CD4-positive, alpha-beta T cell (primary cell): ENCODE measurements at regions not wholly inside any gene's neighbourhood (a gene's known extent, or its start where the extent isn't known, plus 50 kb on each side); places are given as distances from the start of the nearest gene placed in this dataset.
A peak's percentile ranks its signal among the peaks of the same experiment; 100 is the strongest.

ENCODE experiments used
- ATAC-seq: fragments of 200-7000 bp; cut with Tn5 transposase; one replicate; pipeline ENCODE4 v1.10.0; 2022; ENCODE audit warnings: mild to moderate bottlenecking; ENCODE audit not compliant: poor library complexity
- CTCF ChIA-PET: fragments of 350-600 bp; sonication (Branson Sonifier 250); formaldehyde crosslinking; loops from one replicate; lab custom pipeline; 2021; ENCODE audit warnings: antibody characterized with exemption, inconsistent platforms; lab: Charles Lee
- POLR2A ChIA-PET: fragments of 350-600 bp; sonication (Branson Sonifier 250); formaldehyde crosslinking; loops from one replicate; lab custom pipeline; 2021; ENCODE audit warnings: antibody characterized with exemption, inconsistent platforms; lab: Charles Lee
- DNase-seq, 14 experiments: peaks; one replicate each; pipeline ENCODE4 v3.0.0-alpha.2; 2013 to 2020; ENCODE audit warnings: mixed read lengths in 2 of 14
- H3K27ac ChIP-seq, 2 donors: one replicate each; pipeline versions ENCODE4 v1.5.1 to v1.7.0; 2013; ENCODE audit warnings: low read length in 2 of 2, low read depth in 1 of 2, mild to moderate bottlenecking in 1 of 2
- H3K27me3 ChIP-seq, 2 experiments: 1 replicate in 1 of 2; 2 replicates in 1 of 2; pipeline versions ENCODE4 v1.6.1 to v1.7.0; 2013; ENCODE audit warnings: low read length in 2 of 2, control low read depth in 1 of 2, mild to moderate bottlenecking in 1 of 2, moderate library complexity in 1 of 2; ENCODE audit not compliant: insufficient read depth in 2 of 2, control insufficient read depth in 1 of 2
- H3K36me3 ChIP-seq: one replicate; pipeline ENCODE4 v1.6.1; 2013; ENCODE audit warnings: low read length, control low read depth; ENCODE audit not compliant: insufficient read depth
- H3K4me1 ChIP-seq: one replicate; pipeline ENCODE4 v1.6.1; 2013; ENCODE audit warnings: low read length, control low read depth; ENCODE audit not compliant: insufficient read depth
- H3K4me3 ChIP-seq: one replicate; pipeline ENCODE4 v1.5.1; 2013; ENCODE audit warnings: mild to moderate bottlenecking, low read length, moderate library complexity
- H3K9me3 ChIP-seq, 2 experiments: 1 replicate in 1 of 2; 2 replicates in 1 of 2; pipeline versions ENCODE4 v1.6.1 to v1.7.0; 2013; ENCODE audit warnings: low read length in 2 of 2, mild to moderate bottlenecking in 2 of 2, control low read depth in 1 of 2, moderate library complexity in 1 of 2; ENCODE audit not compliant: control insufficient read depth in 1 of 2, insufficient read depth in 1 of 2
- H3K27ac Mint-ChIP-seq: one replicate; pipeline ENCODE4 v1.8.0; 2020; ENCODE audit warnings: mixed read lengths
- H3K27me3 Mint-ChIP-seq: one replicate; pipeline ENCODE4 v1.8.0; 2021; ENCODE audit warnings: mixed read lengths
- H3K36me3 Mint-ChIP-seq: one replicate; pipeline ENCODE4 v1.8.0; 2021; ENCODE audit warnings: low read depth, mixed read lengths
- H3K4me1 Mint-ChIP-seq: one replicate; pipeline ENCODE4 v1.8.0; 2021; ENCODE audit warnings: low read depth, mixed read lengths
- H3K4me3 Mint-ChIP-seq: one replicate; pipeline ENCODE4 v1.8.0; 2020; ENCODE audit warnings: mild to moderate bottlenecking, mixed read lengths
- H3K9me3 Mint-ChIP-seq: one replicate; pipeline ENCODE4 v1.8.0; 2020; ENCODE audit warnings: mixed read lengths
- intact Hi-C, 2 experiments: fragments of 100-400 bp; cut with DNase I in 1 of 2; cut with micrococcal nuclease in 1 of 2; formaldehyde crosslinking; loops; one replicate each; pipeline versions ENCODE4 v1.15.1 to v1.9.0; 2023 to 2025; cut with DNase I, micrococcal nuclease
- TF ChIP-seq, protein P1 (sequence below): fragments of 200-600 bp; IDR thresholded peaks from one replicate; pipeline ENCODE4 v1.8.0; 2022; ENCODE audit warnings: antibody characterized with exemption, mild to moderate bottlenecking

DNA sequence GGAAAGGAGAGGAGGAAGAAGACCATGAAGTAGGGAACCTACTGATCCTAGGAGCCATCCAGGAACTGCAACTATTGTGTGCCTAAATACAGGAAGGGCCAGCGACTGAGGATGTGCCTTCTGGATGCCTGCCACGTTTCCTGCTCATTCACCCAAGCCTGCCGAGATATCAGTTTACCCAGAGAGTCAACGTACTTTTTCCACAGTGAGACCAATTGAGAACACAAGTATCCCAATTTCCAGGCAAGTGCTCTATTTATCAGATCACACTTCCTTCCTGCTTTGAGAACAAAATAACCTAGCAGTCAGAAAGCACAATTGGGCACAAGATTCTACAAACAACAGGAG is 122.4 kb downstream of the AKAP11 start:
- POLR2A ChIA-PET = interaction anchor here (0.9 to 2.4 kb wide), 2 partner anchors 115 to 121 kb away, joined by 5 to 12 read pairs; partner anchors contain the start of gene AKAP11
- ATAC-seq (no peak), DNase-seq (no peak)
- Mint-ChIP-seq H3K4me3 (peak overlapping the region; percentile 81), H3K27ac (peak overlapping the region; percentile 83), H3K27me3 (no peaks in the 10 kb centered on the region), H3K9me3 (no peaks in the 10 kb centered on the region), H3K36me3 (no peaks in the 10 kb centered on the region), H3K4me1 (peaks cover 66% of the 10 kb centered on the region)
- peak overlapping the region; percentile 48 to 60 for H3K27ac ChIP-seq
- peaks cover 54% of the 10 kb centered on the region for H3K4me1 ChIP-seq
- TF ChIP-seq, protein P1, sequence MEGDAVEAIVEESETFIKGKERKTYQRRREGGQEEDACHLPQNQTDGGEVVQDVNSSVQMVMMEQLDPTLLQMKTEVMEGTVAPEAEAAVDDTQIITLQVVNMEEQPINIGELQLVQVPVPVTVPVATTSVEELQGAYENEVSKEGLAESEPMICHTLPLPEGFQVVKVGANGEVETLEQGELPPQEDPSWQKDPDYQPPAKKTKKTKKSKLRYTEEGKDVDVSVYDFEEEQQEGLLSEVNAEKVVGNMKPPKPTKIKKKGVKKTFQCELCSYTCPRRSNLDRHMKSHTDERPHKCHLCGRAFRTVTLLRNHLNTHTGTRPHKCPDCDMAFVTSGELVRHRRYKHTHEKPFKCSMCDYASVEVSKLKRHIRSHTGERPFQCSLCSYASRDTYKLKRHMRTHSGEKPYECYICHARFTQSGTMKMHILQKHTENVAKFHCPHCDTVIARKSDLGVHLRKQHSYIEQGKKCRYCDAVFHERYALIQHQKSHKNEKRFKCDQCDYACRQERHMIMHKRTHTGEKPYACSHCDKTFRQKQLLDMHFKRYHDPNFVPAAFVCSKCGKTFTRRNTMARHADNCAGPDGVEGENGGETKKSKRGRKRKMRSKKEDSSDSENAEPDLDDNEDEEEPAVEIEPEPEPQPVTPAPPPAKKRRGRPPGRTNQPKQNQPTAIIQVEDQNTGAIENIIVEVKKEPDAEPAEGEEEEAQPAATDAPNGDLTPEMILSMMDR = no peak
- no peaks in the 10 kb centered on the region for H3K9me3 ChIP-seq
- no peak overlapping the region for H3K4me3 ChIP-seq
- H3K36me3 ChIP-seq = no peaks in the 10 kb centered on the region
- no peaks in the 10 kb centered on the region for H3K27me3 ChIP-seq
- intact Hi-C loops = loop anchor here in 1 of 2 experiments (5.0 to 10.0 kb wide), 2 partner anchors 37 to 120 kb away; partner anchors contain the start of gene AKAP11
- CTCF ChIA-PET = interaction anchor here (0.5 kb wide), 1 partner anchor 1298 kb away, joined by 3 read pairs; no protein-coding TSS in a partner anchor

DNA sequence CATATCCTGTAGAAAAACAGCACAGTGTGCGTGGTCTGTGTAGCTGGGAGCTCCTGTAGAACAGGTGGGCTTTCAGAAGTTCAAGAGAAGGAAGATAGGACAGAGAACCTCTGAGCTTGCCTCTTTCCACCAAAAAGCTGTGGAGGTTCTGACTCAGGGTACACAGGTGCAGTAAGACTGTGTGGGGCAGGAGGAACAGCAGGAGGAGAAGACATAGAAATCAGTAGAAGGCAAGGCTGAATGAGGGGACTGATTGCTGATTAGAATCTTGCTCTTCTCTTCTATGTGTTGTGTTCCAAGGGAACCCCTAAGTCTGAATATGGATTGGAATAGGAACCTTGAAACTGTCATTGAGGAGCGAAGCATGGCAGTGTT is 122.7 kb downstream of the AKAP11 start:
- ChIA-PET POLR2A (interaction anchor here (0.6 to 1.1 kb wide), 3 partner anchors 39 to 123 kb away, joined by 3 to 5 read pairs (median 3); partner anchors contain the start of gene AKAP11), CTCF (interaction anchor here (0.5 kb wide), 1 partner anchor 1298 kb away, joined by 3 read pairs; no protein-coding TSS in a partner anchor)
- Histone ChIP-seq H3K27me3 (no peaks in the 10 kb centered on the region), H3K4me1 (peaks cover 54% of the 10 kb centered on the region), H3K27ac (peak overlapping the region; percentile 48 to 60), H3K4me3 (peak overlapping the region; percentile 13), H3K9me3 (no peaks in the 10 kb centered on the region), H3K36me3 (no peaks in the 10 kb centered on the region)
- intact Hi-C loops = loop anchor here in 1 of 2 experiments (5.0 to 10.0 kb wide), 2 partner anchors 37 to 120 kb away; partner anchors contain the start of gene AKAP11
- no peaks in the 10 kb centered on the region for H3K9me3 Mint-ChIP-seq
- DNase-seq = peak in 3 of 14 experiments; percentile 22 to 34 (median 24)
- peak; percentile 41 for ATAC-seq
- TF ChIP-seq, protein P1 = no peak
- no peaks in the 10 kb centered on the region for H3K27me3 Mint-ChIP-seq
- H3K4me3 Mint-ChIP-seq = peak overlapping the region; percentile 81
- no peaks in the 10 kb centered on the region for H3K36me3 Mint-ChIP-seq
- H3K27ac Mint-ChIP-seq = peak overlapping the region; percentile 83
- peaks cover 70% of the 10 kb centered on the region for H3K4me1 Mint-ChIP-seq

DNA sequence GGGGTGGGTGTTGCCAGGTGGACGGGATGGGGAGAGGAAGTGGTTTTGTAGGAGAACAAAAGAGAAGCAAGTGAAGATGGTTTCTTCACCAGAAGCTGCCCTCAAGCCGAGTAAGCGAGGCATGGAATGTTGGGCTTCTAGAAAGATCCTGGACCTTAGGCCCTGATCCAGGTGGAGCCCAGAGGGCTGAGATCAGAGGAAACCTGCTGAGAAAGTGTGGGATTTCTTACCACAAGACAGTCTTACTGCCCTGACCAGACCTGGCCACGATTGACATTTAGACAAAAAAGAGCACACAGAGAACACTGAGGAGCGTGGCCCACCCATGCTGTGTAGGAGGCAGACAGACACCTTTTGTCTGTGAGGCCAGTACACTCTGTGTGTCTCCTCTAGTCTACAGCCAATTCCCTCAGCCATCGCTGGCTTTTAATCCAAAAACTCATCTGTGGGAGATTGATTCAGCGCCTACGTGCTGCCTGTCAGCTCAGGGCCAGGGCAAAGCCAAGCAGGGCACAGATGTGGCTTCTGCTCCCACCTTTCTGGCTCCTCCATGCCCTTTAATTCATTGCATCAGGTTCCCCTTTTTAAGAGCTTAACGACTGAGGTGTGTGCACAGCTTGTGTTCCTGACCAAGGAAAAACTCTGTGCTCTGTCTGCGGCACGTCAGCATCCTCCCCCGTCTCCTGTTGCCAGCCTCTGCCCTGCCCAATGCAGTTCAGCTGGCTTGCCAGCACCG is 123.3 kb downstream of the AKAP11 start:
- Mint-ChIP-seq H3K9me3 (no peaks in the 10 kb centered on the region), H3K36me3 (no peaks in the 10 kb centered on the region), H3K4me1 (peaks cover 70% of the 10 kb centered on the region), H3K27ac (peak overlapping the region; percentile 83), H3K27me3 (no peaks in the 10 kb centered on the region), H3K4me3 (peak overlapping the region; percentile 81)
- Histone ChIP-seq H3K9me3 (no peaks in the 10 kb centered on the region), H3K27me3 (no peaks in the 10 kb centered on the region), H3K36me3 (no peaks in the 10 kb centered on the region), H3K4me3 (peak overlapping the region; percentile 13), H3K4me1 (peaks cover 54% of the 10 kb centered on the region), H3K27ac (peak overlapping the region in 1 of 2 donors; percentile 60)
- CTCF ChIA-PET = no interaction called here
- TF ChIP-seq, protein P1 = no peak
- intact Hi-C loops = loop anchor here in 1 of 2 experiments (10.0 kb wide), 1 partner anchor 120 kb away; the partner anchor contains the start of gene AKAP11
- ATAC-seq = no peak
- peak in 5 of 14 experiments; percentile 11 to 63 (median 26) for DNase-seq
- POLR2A ChIA-PET = interaction anchor here (0.6 to 1.4 kb wide), 4 partner anchors 20 to 123 kb away, joined by 3 read pairs; partner anchors contain the start of gene AKAP11
